HL-60 (cell line): ENCODE measurements at regions not wholly inside any gene's neighbourhood (a gene's known extent, or its start where the extent isn't known, plus 50 kb on each side); places are given as distances from the start of the nearest gene placed in this dataset.
"Not testable (repeated sequence)": the region's sequence is repeated elsewhere in the genome, so short reads cannot be mapped to it uniquely, and the experiment has no call there.

Source experiments
- DNase-seq, 2 experiments: peaks; one replicate each; pipeline ENCODE4 v3.0.0-alpha.2; 2010 to 2020; ENCODE audit warnings: low read depth in 1 of 2, low spot score in 1 of 2
- H3K27ac ChIP-seq: fragments of 250-450 bp; sonication (Bioruptor Pico); replicated peaks from 2 replicates; pipeline ENCODE4 v1.5.1; 2020; ENCODE audit warnings: mild to moderate bottlenecking, moderate library complexity
- H3K27me3 ChIP-seq: fragments of 250-450 bp; sonication (Bioruptor Pico); 2 replicates; pipeline ENCODE4 v1.5.1; 2021; ENCODE audit warnings: mild to moderate bottlenecking, moderate library complexity; ENCODE audit not compliant: insufficient read depth, poor library complexity, severe bottlenecking
- H3K4me3 ChIP-seq: replicated peaks from 2 replicates; pipeline ENCODE4 v1.5.1; 2011; ENCODE audit warnings: mild to moderate bottlenecking, control low read depth, low read length; ENCODE audit not compliant: insufficient read depth
- GABPA ChIP-seq: IDR thresholded peaks from 2 replicates; pipeline ENCODE4 v1.6.1; 2012; ENCODE audit warnings: low read depth
- POLR2AphosphoS5 ChIP-seq: IDR thresholded peaks from 2 replicates; pipeline ENCODE4 v1.6.1; 2012; ENCODE audit warnings: low read depth
- SPI1 ChIP-seq: IDR thresholded peaks from 2 replicates; pipeline ENCODE4 v1.6.1; 2012; ENCODE audit warnings: low read depth, mild to moderate bottlenecking, borderline replicate concordance
- TF ChIP-seq, protein P1 (sequence below): IDR thresholded peaks from one replicate; pipeline ENCODE4 v1.5.1; 2011; ENCODE audit warnings: low read length, control low read depth, inconsistent platforms; ENCODE audit not compliant: insufficient read depth
- TF ChIP-seq, protein P2 (sequence below): IDR thresholded peaks from 2 replicates; pipeline ENCODE4 v1.6.1; 2012; ENCODE audit warnings: low read depth; ENCODE audit not compliant: insufficient replicate concordance

- DNase-seq: no peak
- Histone ChIP-seq H3K27ac (no peak overlapping the region), H3K27me3 (no peaks in the 10 kb centered on the region), H3K4me3 (no peak overlapping the region)
- TF ChIP-seq, protein P1, sequence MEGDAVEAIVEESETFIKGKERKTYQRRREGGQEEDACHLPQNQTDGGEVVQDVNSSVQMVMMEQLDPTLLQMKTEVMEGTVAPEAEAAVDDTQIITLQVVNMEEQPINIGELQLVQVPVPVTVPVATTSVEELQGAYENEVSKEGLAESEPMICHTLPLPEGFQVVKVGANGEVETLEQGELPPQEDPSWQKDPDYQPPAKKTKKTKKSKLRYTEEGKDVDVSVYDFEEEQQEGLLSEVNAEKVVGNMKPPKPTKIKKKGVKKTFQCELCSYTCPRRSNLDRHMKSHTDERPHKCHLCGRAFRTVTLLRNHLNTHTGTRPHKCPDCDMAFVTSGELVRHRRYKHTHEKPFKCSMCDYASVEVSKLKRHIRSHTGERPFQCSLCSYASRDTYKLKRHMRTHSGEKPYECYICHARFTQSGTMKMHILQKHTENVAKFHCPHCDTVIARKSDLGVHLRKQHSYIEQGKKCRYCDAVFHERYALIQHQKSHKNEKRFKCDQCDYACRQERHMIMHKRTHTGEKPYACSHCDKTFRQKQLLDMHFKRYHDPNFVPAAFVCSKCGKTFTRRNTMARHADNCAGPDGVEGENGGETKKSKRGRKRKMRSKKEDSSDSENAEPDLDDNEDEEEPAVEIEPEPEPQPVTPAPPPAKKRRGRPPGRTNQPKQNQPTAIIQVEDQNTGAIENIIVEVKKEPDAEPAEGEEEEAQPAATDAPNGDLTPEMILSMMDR: no peak
Observed at GRCh38 chr6:95743591-95743990, 166.3 kb downstream of the MANEA start.

DNA sequence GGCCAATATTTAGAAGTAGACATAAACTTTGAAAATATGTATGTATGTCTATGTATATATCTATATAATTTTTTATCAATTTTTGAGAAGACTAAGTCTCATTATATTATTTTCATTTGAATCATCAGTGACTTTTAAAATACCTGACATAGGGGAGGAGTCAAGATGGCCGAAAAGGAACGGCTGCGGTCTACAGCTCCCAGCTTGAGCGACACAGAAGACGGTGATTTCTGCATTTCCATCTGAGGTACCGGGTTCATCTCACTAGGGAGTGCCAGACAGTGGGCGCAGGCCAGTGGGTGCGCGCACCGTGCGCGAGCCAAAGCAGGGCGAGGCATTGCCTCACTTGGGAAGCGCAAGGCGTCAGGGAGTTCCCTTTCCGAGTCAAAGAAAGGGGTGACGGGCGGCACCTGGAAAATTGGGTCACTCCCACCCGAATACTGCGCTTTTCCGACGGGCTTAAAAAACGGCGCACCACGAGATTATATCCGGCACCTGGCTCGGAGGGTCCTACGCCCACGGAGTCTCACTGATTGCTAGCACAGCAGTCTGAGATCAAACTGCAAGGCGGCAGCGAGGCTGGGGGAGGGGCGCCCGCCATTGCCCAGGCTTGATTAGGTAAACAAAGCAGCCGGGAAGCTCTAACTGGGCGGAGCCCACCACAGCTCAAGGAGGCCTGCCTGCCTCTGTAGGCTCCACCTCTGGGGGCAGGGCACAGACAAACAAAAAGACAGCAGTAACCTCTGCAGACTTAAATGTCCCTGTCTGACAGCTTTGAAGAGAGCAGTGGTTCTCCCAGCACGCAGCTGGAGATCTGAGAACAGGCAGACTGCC, 181.1 kb downstream of the MANEA start:
- not testable (repeated sequence) for H3K4me3 ChIP-seq, DNase-seq, H3K27me3 ChIP-seq, H3K27ac ChIP-seq

- H3K4me3 ChIP-seq: no peak overlapping the region
- H3K27ac ChIP-seq: no peak overlapping the region
- no peaks in the 10 kb centered on the region for H3K27me3 ChIP-seq
- TF ChIP-seq, protein P2, sequence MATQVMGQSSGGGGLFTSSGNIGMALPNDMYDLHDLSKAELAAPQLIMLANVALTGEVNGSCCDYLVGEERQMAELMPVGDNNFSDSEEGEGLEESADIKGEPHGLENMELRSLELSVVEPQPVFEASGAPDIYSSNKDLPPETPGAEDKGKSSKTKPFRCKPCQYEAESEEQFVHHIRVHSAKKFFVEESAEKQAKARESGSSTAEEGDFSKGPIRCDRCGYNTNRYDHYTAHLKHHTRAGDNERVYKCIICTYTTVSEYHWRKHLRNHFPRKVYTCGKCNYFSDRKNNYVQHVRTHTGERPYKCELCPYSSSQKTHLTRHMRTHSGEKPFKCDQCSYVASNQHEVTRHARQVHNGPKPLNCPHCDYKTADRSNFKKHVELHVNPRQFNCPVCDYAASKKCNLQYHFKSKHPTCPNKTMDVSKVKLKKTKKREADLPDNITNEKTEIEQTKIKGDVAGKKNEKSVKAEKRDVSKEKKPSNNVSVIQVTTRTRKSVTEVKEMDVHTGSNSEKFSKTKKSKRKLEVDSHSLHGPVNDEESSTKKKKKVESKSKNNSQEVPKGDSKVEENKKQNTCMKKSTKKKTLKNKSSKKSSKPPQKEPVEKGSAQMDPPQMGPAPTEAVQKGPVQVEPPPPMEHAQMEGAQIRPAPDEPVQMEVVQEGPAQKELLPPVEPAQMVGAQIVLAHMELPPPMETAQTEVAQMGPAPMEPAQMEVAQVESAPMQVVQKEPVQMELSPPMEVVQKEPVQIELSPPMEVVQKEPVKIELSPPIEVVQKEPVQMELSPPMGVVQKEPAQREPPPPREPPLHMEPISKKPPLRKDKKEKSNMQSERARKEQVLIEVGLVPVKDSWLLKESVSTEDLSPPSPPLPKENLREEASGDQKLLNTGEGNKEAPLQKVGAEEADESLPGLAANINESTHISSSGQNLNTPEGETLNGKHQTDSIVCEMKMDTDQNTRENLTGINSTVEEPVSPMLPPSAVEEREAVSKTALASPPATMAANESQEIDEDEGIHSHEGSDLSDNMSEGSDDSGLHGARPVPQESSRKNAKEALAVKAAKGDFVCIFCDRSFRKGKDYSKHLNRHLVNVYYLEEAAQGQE: no peak
- TF ChIP-seq SPI1 (no peak), GABPA (no peak), POLR2AphosphoS5 (no peak)
- TF ChIP-seq, protein P1: no peak
- DNase-seq: no peak
Observed at GRCh38 chr6:95767897-95768463, 190.6 kb downstream of the MANEA start.

DNA sequence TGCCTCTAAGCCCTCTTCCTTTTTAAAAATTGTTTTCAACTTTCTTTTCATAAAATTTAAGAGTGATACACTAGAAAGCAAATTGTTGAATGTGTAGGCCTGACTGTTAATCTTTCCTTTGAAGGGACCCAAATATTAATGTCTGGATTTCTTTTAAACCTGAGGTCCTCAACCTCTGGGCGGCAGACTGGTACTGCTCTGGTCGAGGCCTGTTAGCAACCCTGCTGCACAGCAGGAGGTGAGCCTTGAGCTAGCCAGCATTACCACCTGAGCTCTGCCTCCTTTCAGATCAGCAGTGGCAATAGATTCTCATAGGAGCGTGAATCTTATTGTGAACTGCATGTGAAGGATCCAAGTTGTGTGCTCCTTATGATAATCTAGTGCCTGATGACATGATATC, 191.2 kb downstream of the MANEA start:
- TF ChIP-seq, protein P1: no peak
- TF ChIP-seq, protein P2: no peak
- TF ChIP-seq POLR2AphosphoS5: no peak
- TF ChIP-seq GABPA: no peak
- TF ChIP-seq SPI1: no peak
- DNase-seq: no peak
- no peak overlapping the region for H3K27ac ChIP-seq
- no peaks in the 10 kb centered on the region for H3K27me3 ChIP-seq
- no peak overlapping the region for H3K4me3 ChIP-seq
